H1 (cell line): ENCODE measurements at regions not wholly inside any gene's neighbourhood (a gene's known extent, or its start where the extent isn't known, plus 50 kb on each side); places are given as distances from the start of the nearest gene placed in this dataset.

ENCODE experiments used
- CTCF ChIA-PET: fragments of 300-600 bp; sonication (Branson Sonifier 250); formaldehyde crosslinking; loops from one replicate; lab custom pipeline; 2021; ENCODE audit not compliant: partially characterized antibody; lab: Charles Lee
- POLR2A ChIA-PET: fragments of 300-600 bp; sonication (Branson Sonifier 250); formaldehyde crosslinking; loops from one replicate; lab custom pipeline; 2021; ENCODE audit warnings: inconsistent platforms; ENCODE audit not compliant: partially characterized antibody; lab: Charles Lee
- DNase-seq, 2 experiments: peaks; one replicate each; pipeline versions ENCODE4 v3.0.0 to v3.0.0-alpha.2; 2010 to 2022; ENCODE audit warnings: low spot score in 2 of 2, low read depth in 1 of 2, mixed read lengths in 1 of 2
- FAIRE-seq: peaks from 2 replicates; lab custom pipeline; 2011; peaks lifted over from hg19 to GRCh38; lab: Jason Lieb, UNC
- H2AFZ ChIP-seq: 2 replicates; pipeline ENCODE4 v1.8.1; 2012; ENCODE audit warnings: low read length, inconsistent platforms
- H2AK5ac ChIP-seq: 2 replicates; pipeline ENCODE4 v1.6.1; 2013; ENCODE audit warnings: low read depth, low read length
- H2BK120ac ChIP-seq: replicated peaks from 2 replicates; pipeline ENCODE3; 2013; ENCODE audit warnings: low read depth, low read length, inconsistent platforms
- H2BK12ac ChIP-seq: 2 replicates; pipeline ENCODE4 v1.6.1; 2013; ENCODE audit warnings: low read depth, low read length
- H2BK15ac ChIP-seq: 2 replicates; pipeline ENCODE4 v1.6.1; 2013; ENCODE audit warnings: low read length
- H2BK20ac ChIP-seq: 2 replicates; pipeline ENCODE4 v1.6.1; 2013; ENCODE audit warnings: low read length
- H2BK5ac ChIP-seq: 2 replicates; pipeline ENCODE4 v1.6.1; 2013; ENCODE audit warnings: low read depth, low read length
- H3K14ac ChIP-seq: 2 replicates; pipeline ENCODE4 v1.6.1; 2013; ENCODE audit warnings: inconsistent platforms; ENCODE audit not compliant: insufficient read length
- H3K18ac ChIP-seq: 2 replicates; pipeline ENCODE4 v1.6.1; 2013; ENCODE audit warnings: low read length; ENCODE audit errors: extremely low read depth
- H3K23ac ChIP-seq: 2 replicates; pipeline ENCODE4 v1.6.1; 2013; ENCODE audit warnings: inconsistent platforms; ENCODE audit not compliant: insufficient read length
- H3K23me2 ChIP-seq: 2 replicates; pipeline ENCODE4 v1.6.1; 2013; ENCODE audit warnings: low read depth, low read length
- H3K27ac ChIP-seq: 2 replicates; pipeline ENCODE4 v1.6.1; 2011; ENCODE audit warnings: low read depth, low read length, inconsistent platforms
- H3K27me3 ChIP-seq, 4 experiments: replicated peaks in 1 of 4; 1 replicate in 1 of 4; 2 replicates in 3 of 4; pipeline versions ENCODE4 v1.6.1 to v1.8.1; 2011 to 2013; ENCODE audit warnings: low read length in 3 of 4, mild to moderate bottlenecking in 3 of 4, inconsistent platforms in 2 of 4, mixed read lengths in 2 of 4, moderate library complexity in 1 of 4; ENCODE audit not compliant: control insufficient read depth in 3 of 4, insufficient read depth in 3 of 4; ENCODE audit errors: extremely low read depth in 1 of 4
- H3K36me3 ChIP-seq, 4 experiments: 2 replicates each; pipeline versions ENCODE4 v1.6.1 to v1.8.1; 2011 to 2013; ENCODE audit warnings: mild to moderate bottlenecking in 4 of 4, low read length in 3 of 4, moderate library complexity in 2 of 4, control low read depth in 1 of 4, inconsistent platforms in 1 of 4; ENCODE audit not compliant: insufficient read depth in 4 of 4, control insufficient read depth in 2 of 4
- H3K4ac ChIP-seq: replicated peaks from 2 replicates; pipeline ENCODE3; 2013; ENCODE audit warnings: low read length, low read depth, mixed read lengths, inconsistent platforms; ENCODE audit not compliant: insufficient read length
- H3K4me1 ChIP-seq, 4 experiments: replicated peaks in 1 of 4; 1 replicate in 1 of 4; 2 replicates in 3 of 4; pipeline versions ENCODE4 v1.6.1 to v1.8.1; 2011 to 2013; ENCODE audit warnings: low read length in 3 of 4, inconsistent platforms in 2 of 4, mixed read lengths in 1 of 4; ENCODE audit not compliant: insufficient read depth in 4 of 4, control insufficient read depth in 3 of 4
- H3K4me2 ChIP-seq, 2 experiments: 2 replicates each; pipeline versions ENCODE4 v1.6.1 to v1.8.1; 2011 to 2013; ENCODE audit warnings: low read depth in 2 of 2, low read length in 2 of 2, control low read depth in 1 of 2, inconsistent platforms in 1 of 2, mild to moderate bottlenecking in 1 of 2; ENCODE audit not compliant: insufficient read depth in 1 of 2
- H3K4me3 ChIP-seq, 4 experiments: fragments of 200-600, 300-600 bp in 1 of 4; sonication (generic), shearing (Covaris generic), sonication (Bioruptor Twin) in 1 of 4; 2 replicates each; pipeline versions ENCODE4 v1.5.1 to v1.8.1; 2011 to 2016; ENCODE audit warnings: low read length in 4 of 4, low read depth in 3 of 4, control low read depth in 2 of 4, inconsistent platforms in 2 of 4, mild to moderate bottlenecking in 2 of 4, mixed read lengths in 1 of 4, moderate library complexity in 1 of 4; ENCODE audit not compliant: insufficient read depth in 2 of 4; ENCODE audit errors: extremely low read depth in 1 of 4
- H3K56ac ChIP-seq: replicated peaks from 2 replicates; pipeline ENCODE3; 2013; ENCODE audit warnings: low read depth, mild to moderate bottlenecking, mixed read lengths, low read length, inconsistent platforms; ENCODE audit not compliant: insufficient read length
- H3K79me1 ChIP-seq: 2 replicates; pipeline ENCODE4 v1.6.1; 2013; ENCODE audit warnings: low read depth, low read length, control low read depth
- H3K79me2 ChIP-seq, 2 experiments: 2 replicates each; pipeline versions ENCODE4 v1.6.1 to v1.8.1; 2012 to 2013; ENCODE audit warnings: low read length in 2 of 2, mild to moderate bottlenecking in 2 of 2, inconsistent platforms in 1 of 2; ENCODE audit not compliant: insufficient read depth in 2 of 2, control insufficient read depth in 1 of 2
- H3K9ac ChIP-seq, 4 experiments: replicated peaks in 1 of 4; 1 replicate in 1 of 4; 2 replicates in 3 of 4; pipeline versions ENCODE4 v1.6.1 to v1.8.1; 2011 to 2013; ENCODE audit warnings: low read depth in 3 of 4, low read length in 3 of 4, control low read depth in 2 of 4, mild to moderate bottlenecking in 2 of 4, moderate library complexity in 2 of 4, inconsistent platforms in 1 of 4; ENCODE audit errors: extremely low read depth in 1 of 4
- H3K9me3 ChIP-seq, 2 experiments: 2 replicates each; pipeline versions ENCODE4 v1.6.1 to v1.8.1; 2012 to 2013; ENCODE audit warnings: mild to moderate bottlenecking in 2 of 2, moderate library complexity in 2 of 2, control low read depth in 1 of 2, inconsistent platforms in 1 of 2, low read depth in 1 of 2, low read length in 1 of 2, mixed read lengths in 1 of 2; ENCODE audit not compliant: insufficient read depth in 2 of 2
- H4K20me1 ChIP-seq, 2 experiments: replicated peaks in 1 of 2; 2 replicates each; pipeline versions ENCODE3 to v1.8.1; 2011 to 2013; ENCODE audit warnings: inconsistent platforms in 2 of 2, low read length in 2 of 2, mild to moderate bottlenecking in 1 of 2; ENCODE audit not compliant: insufficient read depth in 2 of 2, control insufficient read depth in 1 of 2
- H4K5ac ChIP-seq: 2 replicates; pipeline ENCODE4 v1.6.1; 2013; ENCODE audit warnings: low read length, low read depth, mixed read lengths, inconsistent platforms; ENCODE audit not compliant: insufficient read length
- H4K8ac ChIP-seq: 2 replicates; pipeline ENCODE4 v1.8.0; 2013; ENCODE audit warnings: mild to moderate bottlenecking, moderate library complexity, low read length, inconsistent platforms; ENCODE audit not compliant: insufficient read depth; ENCODE audit errors: extremely low read depth
- H4K91ac ChIP-seq: replicated peaks from 2 replicates; pipeline ENCODE3; 2013; ENCODE audit warnings: low read length, mixed read lengths, inconsistent platforms; ENCODE audit not compliant: insufficient read length
- ATF3 ChIP-seq: IDR thresholded peaks from 2 replicates; pipeline ENCODE4 v1.6.1; 2011; ENCODE audit warnings: low read depth, mild to moderate bottlenecking, low read length; ENCODE audit not compliant: insufficient read depth
- CHD1 ChIP-seq: IDR thresholded peaks from 2 replicates; pipeline ENCODE4 v1.6.1; 2012; ENCODE audit warnings: low read depth, low read length, improper control_type of control experiment
- JUND ChIP-seq: IDR thresholded peaks from 2 replicates; pipeline ENCODE4 v1.6.1; 2011; ENCODE audit warnings: mild to moderate bottlenecking, improper control_type of control experiment, low read length
- NANOG ChIP-seq: IDR thresholded peaks from 2 replicates; pipeline ENCODE4 v1.6.1; 2011; ENCODE audit warnings: low read length, low read depth, mild to moderate bottlenecking, inconsistent platforms; ENCODE audit not compliant: insufficient read depth, poor library complexity, severe bottlenecking
- POLR2AphosphoS5 ChIP-seq: IDR thresholded peaks from 2 replicates; pipeline ENCODE4 v1.6.1; 2011; ENCODE audit warnings: low read depth, low read length
- RNF2 ChIP-seq: fragments of 200-900, 300-1000 bp; sonication (generic); IDR thresholded peaks from 2 replicates; pipeline ENCODE4 v1.7.1; 2016; ENCODE audit warnings: borderline replicate concordance, low read depth, mild to moderate bottlenecking, antibody characterized with exemption, low read length; ENCODE audit not compliant: poor library complexity, severe bottlenecking; ENCODE audit errors: missing control alignments
- SIN3A ChIP-seq, 2 experiments: IDR thresholded peaks in 1 of 2; conservative IDR thresholded peaks in 1 of 2; 2 replicates each; pipeline ENCODE4 v1.6.1; 2011 to 2012; ENCODE audit warnings: low read length in 2 of 2, improper control_type of control experiment in 1 of 2, low read depth in 1 of 2, mild to moderate bottlenecking in 1 of 2
- SUZ12 ChIP-seq: fragments of 200-600 bp; sonication (generic); IDR thresholded peaks from 2 replicates; pipeline ENCODE4 v1.6.1; 2012; ENCODE audit warnings: mild to moderate bottlenecking, inconsistent platforms, low read length, moderate library complexity, mixed read lengths
- TAF7 ChIP-seq: optimal IDR thresholded peaks from 2 replicates; pipeline ENCODE3; 2011; ENCODE audit warnings: low read depth, mild to moderate bottlenecking, inconsistent platforms, low read length, moderate library complexity, borderline replicate concordance
- WGBS, 2 experiments: shearing (Covaris generic) in 1 of 2; methylation state at CpG; one replicate each; pipeline versions ENCODE4 v1.1.6 to v1.1.7; 2013 to 2015; ENCODE audit warnings: low lambda C conversion rate in 2 of 2, mixed read lengths in 2 of 2, inconsistent platforms in 1 of 2, low coverage in 1 of 2, missing lambda C conversion rate in 1 of 2; ENCODE audit not compliant: insufficient replicate concordance in 2 of 2, insufficient coverage in 1 of 2, insufficient read length in 1 of 2; ENCODE audit errors: extremely low coverage in 1 of 2, missing lambda C conversion rate in 1 of 2; 5-methylcytosine and 5-hydroxymethylcytosine counted together

GRCh38 chr3:162224746-162225145 is 728.1 kb downstream of the OTOL1 start (continued):
- no peak for TF ChIP-seq CHD1

- H2BK5ac ChIP-seq: no peak overlapping the region
- 91% methylated on average over 5 of the region's 5 CpGs; no CpG with 5 or more reads in 1 of the 2 experiments for WGBS, 2 experiments
- H4K8ac ChIP-seq: no peak overlapping the region
- no peak overlapping the region for H3K9ac ChIP-seq
- H3K18ac ChIP-seq: no peak overlapping the region
- no peak for TF ChIP-seq JUND
- no peak for TF ChIP-seq SUZ12
- TF ChIP-seq NANOG: no peak
- TF ChIP-seq SIN3A (conservative IDR thresholded peaks at IDR 0.05 in 1 of 2, IDR thresholded peaks at IDR 0.05 in 1 of 2; ENCODE audit: low read depth in 1 of 2, low read length in 2 of 2): no peak
- no peak for TF ChIP-seq RNF2
- TF ChIP-seq TAF7: no peak
- no peak for TF ChIP-seq POLR2AphosphoS5
- no peak for TF ChIP-seq ATF3
- TF ChIP-seq, all 59 proteins: peak for 0
- no peak overlapping the region for H3K23ac ChIP-seq
- DNase-seq (no peak), FAIRE-seq (peak; percentile 42)
- H3K4me2 ChIP-seq: no peak overlapping the region
- H3K27me3 ChIP-seq: no peaks in the 10 kb centered on the region
- H4K20me1 ChIP-seq: no peaks in the 10 kb centered on the region
- H3K4me1 ChIP-seq: no peaks in the 10 kb centered on the region
- H2AFZ ChIP-seq: peak overlapping the region; percentile 8; the same call in 1 of the 2 replicates
- H3K79me2 ChIP-seq: no peaks in the 10 kb centered on the region
- ChIA-PET POLR2A (no interaction called here), CTCF (no interaction called here)
- H3K79me1 ChIP-seq: no peaks in the 10 kb centered on the region
- no peaks in the 10 kb centered on the region for H3K23me2 ChIP-seq
- no peak overlapping the region for H3K4ac ChIP-seq
- no peak overlapping the region for H2AK5ac ChIP-seq
- no peak overlapping the region for H3K4me3 ChIP-seq
- no peak overlapping the region for H4K91ac ChIP-seq
- no peak overlapping the region for H2BK20ac ChIP-seq
- no peak overlapping the region for H2BK120ac ChIP-seq
- no peak overlapping the region for H2BK15ac ChIP-seq
- H2BK12ac ChIP-seq: no peak overlapping the region
- no peak overlapping the region for H4K5ac ChIP-seq
- no peaks in the 10 kb centered on the region for H3K9me3 ChIP-seq
- no peak overlapping the region for H3K56ac ChIP-seq
- no peak overlapping the region for H3K27ac ChIP-seq
- no peaks in the 10 kb centered on the region for H3K36me3 ChIP-seq
- H3K14ac ChIP-seq: no peak overlapping the region
These were observed 740.3 kb downstream of the OTOL1 start for GRCh38 chr3:162236949-162237348.
